Retinal pigment epithelial cell (primary cell): ENCODE measurements at regions not wholly inside any gene's neighbourhood (a gene's known extent, or its start where the extent isn't known, plus 50 kb on each side); places are given as distances from the start of the nearest gene placed in this dataset.
"Not testable (repeated sequence)": the region's sequence is repeated elsewhere in the genome, so short reads cannot be mapped to it uniquely, and the experiment has no call there.

Source experiments
- DNase-seq: peaks from one replicate; pipeline ENCODE4 v3.0.0-alpha.2; 2010; ENCODE audit warnings: low read depth
- H3K4me3 ChIP-seq: 2 replicates; pipeline ENCODE4 v1.5.1; 2011; ENCODE audit warnings: mild to moderate bottlenecking, low read length, control low read depth, moderate library complexity
- CTCF ChIP-seq: conservative IDR thresholded peaks from 2 replicates; pipeline ENCODE4 v1.5.1; 2011; ENCODE audit warnings: low read depth, low read length, control low read depth, inconsistent platforms

GRCh38 chr2:114354199-114354598 is 88.2 kb upstream of the DPP10 start:
- no peak for TF ChIP-seq CTCF
- H3K4me3 ChIP-seq, result no peak overlapping the region
- DNase-seq, result no peak

- no peak for TF ChIP-seq CTCF
- no peak overlapping the region for H3K4me3 ChIP-seq
- no peak for DNase-seq
Measured at GRCh38 chr2:114368705-114369104, 73.7 kb upstream of the DPP10 start.

- H3K4me3 ChIP-seq, DNase-seq: not testable (repeated sequence)
Measured at GRCh38 chr2:114371721-114372120, 70.7 kb upstream of the DPP10 start.

- H3K4me3 ChIP-seq, result no peak overlapping the region
- TF ChIP-seq CTCF, result no peak
- DNase-seq, result no peak
Measured at GRCh38 chr2:114373591-114373990, 68.8 kb upstream of the DPP10 start.

GRCh38 chr2:114384441-114384840 is 58.0 kb upstream of the DPP10 start:
- no peak for DNase-seq
- TF ChIP-seq CTCF, result no peak
- H3K4me3 ChIP-seq, result no peak overlapping the region

- TF ChIP-seq CTCF, result no peak
- no peak overlapping the region for H3K4me3 ChIP-seq
- no peak for DNase-seq
Measured at GRCh38 chr2:114389021-114389420, 53.4 kb upstream of the DPP10 start.
